B cell (primary cell): ENCODE measurements at regions not wholly inside any gene's neighbourhood (a gene's known extent, or its start where the extent isn't known, plus 50 kb on each side); places are given as distances from the start of the nearest gene placed in this dataset.

Experiments
- CTCF ChIP-seq: fragments of 200-600 bp; IDR thresholded peaks from one replicate; pipeline ENCODE4 v1.8.0; 2022; ENCODE audit warnings: antibody characterized with exemption, mild to moderate bottlenecking
- EZH2 ChIP-seq: IDR thresholded peaks from 2 replicates; pipeline ENCODE4 v1.6.1; 2012; ENCODE audit warnings: borderline replicate concordance, low read depth, mild to moderate bottlenecking, moderate library complexity, low read length; ENCODE audit not compliant: insufficient read depth, poor library complexity, severe bottlenecking

- TF ChIP-seq CTCF (no peak), EZH2 (no peak)
These were observed 52.8 kb upstream of the STXBP1 start for GRCh38 chr9:127559247-127559680.
